ENCODE measurements at regions not wholly inside any gene's neighbourhood (a gene's known extent, or its start where the extent isn't known, plus 50 kb on each side); places are given as distances from the start of the nearest gene placed in this dataset.

DNA sequence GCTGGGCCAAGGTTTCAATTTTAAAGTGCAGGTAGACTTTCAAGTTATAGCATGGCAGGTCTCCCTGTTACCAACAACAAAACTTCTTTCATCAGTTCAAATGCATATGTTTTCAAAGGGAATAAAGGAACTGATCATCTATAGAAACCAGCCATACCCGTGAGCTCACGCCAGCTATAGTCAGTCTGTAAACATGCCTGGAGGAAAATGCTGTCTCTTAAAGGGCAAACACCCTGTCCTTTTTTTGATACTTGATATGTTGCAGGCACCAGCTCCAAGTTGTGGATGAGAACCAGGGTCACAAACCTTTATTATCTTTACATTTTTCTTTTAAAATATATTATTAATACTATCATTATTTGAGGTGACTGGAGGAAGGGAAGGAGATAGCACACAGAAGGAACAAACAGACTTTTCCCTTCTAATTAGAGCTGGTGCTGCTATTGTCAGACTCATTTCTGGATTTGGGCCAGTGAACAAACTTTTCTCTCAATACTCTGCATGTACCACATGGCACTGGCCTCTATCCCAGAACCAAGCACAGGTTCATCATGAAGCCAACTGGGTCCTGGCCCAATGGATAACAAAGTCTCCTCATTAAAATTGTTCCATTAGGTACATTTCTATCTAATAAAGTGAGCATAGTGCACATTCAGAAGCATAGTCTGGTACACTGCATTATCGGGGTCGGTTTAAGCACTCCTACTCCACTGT is 1102.4 kb downstream of the SORCS3 start:
- Histone ChIP-seq H2AK5ac (ENCODE audit: low read depth, low read length) (no peak overlapping the region), H3K4ac (replicated peaks; ENCODE audit: insufficient read length, low read depth, low read length) (no peak overlapping the region), H3K56ac (replicated peaks; ENCODE audit: insufficient read length, low read depth, low read length) (no peak overlapping the region), H2BK120ac (replicated peaks; ENCODE audit: low read depth, low read length) (no peak overlapping the region), H4K91ac (replicated peaks; ENCODE audit: insufficient read length, low read length) (no peak overlapping the region), H3K9ac (replicated peaks in 1 of 4; ENCODE audit: extremely low read depth in 1 of 4, low read depth in 3 of 4, low read length in 3 of 4) (no peak overlapping the region), H2AFZ (ENCODE audit: low read length) (no peak overlapping the region), H3K18ac (ENCODE audit: extremely low read depth, low read length) (no peak overlapping the region), H3K4me3 (ENCODE audit: extremely low read depth in 1 of 4, insufficient read depth in 2 of 4, low read depth in 3 of 4, low read length in 4 of 4) (no peak overlapping the region), H3K27me3 (replicated peaks in 1 of 4; ENCODE audit: control insufficient read depth in 3 of 4, extremely low read depth in 1 of 4, insufficient read depth in 3 of 4, low read length in 3 of 4) (no peaks in the 10 kb centered on the region), H3K23me2 (ENCODE audit: low read depth, low read length) (no peaks in the 10 kb centered on the region), H2BK15ac (ENCODE audit: low read length) (no peak overlapping the region), H2BK20ac (ENCODE audit: low read length) (no peak overlapping the region), H3K14ac (ENCODE audit: insufficient read length) (no peak overlapping the region), H2BK5ac (ENCODE audit: low read depth, low read length) (no peak overlapping the region), H3K36me3 (ENCODE audit: control insufficient read depth in 2 of 4, insufficient read depth in 4 of 4, low read length in 3 of 4) (no peaks in the 10 kb centered on the region), H3K23ac (ENCODE audit: insufficient read length) (no peak overlapping the region), H3K4me1 (replicated peaks in 1 of 4; ENCODE audit: control insufficient read depth in 3 of 4, insufficient read depth in 4 of 4, low read length in 3 of 4) (no peaks in the 10 kb centered on the region), H3K27ac (ENCODE audit: low read depth, low read length) (no peak overlapping the region), H3K9me3 (ENCODE audit: insufficient read depth in 2 of 2, low read depth in 1 of 2, low read length in 1 of 2) (no peaks in the 10 kb centered on the region), H4K8ac (ENCODE audit: extremely low read depth, insufficient read depth, low read length) (no peak overlapping the region), H2BK12ac (ENCODE audit: low read depth, low read length) (no peak overlapping the region), H3K4me2 (ENCODE audit: insufficient read depth in 1 of 2, low read depth in 2 of 2, low read length in 2 of 2) (no peak overlapping the region), H3K79me1 (ENCODE audit: low read depth, low read length) (no peaks in the 10 kb centered on the region), H4K20me1 (replicated peaks in 1 of 2; ENCODE audit: control insufficient read depth in 1 of 2, insufficient read depth in 2 of 2, low read length in 2 of 2) (no peaks in the 10 kb centered on the region), H4K5ac (ENCODE audit: insufficient read length, low read depth, low read length) (no peak overlapping the region), H3K79me2 (ENCODE audit: control insufficient read depth in 1 of 2, insufficient read depth in 2 of 2, low read length in 2 of 2) (no peaks in the 10 kb centered on the region)
- ChIA-PET CTCF (ENCODE audit: partially characterized antibody) (interaction anchor here (0.6 kb wide), 1 partner anchor 691 kb away, joined by 3 read pairs; no protein-coding TSS in a partner anchor), POLR2A (ENCODE audit: partially characterized antibody) (no interaction called here)
- no peak for DNase-seq (ENCODE audit: low read depth in 1 of 2, low spot score in 2 of 2)
- FAIRE-seq: no peak
- 91% methylated on average over 4 of the region's 4 CpGs; no CpG with 5 or more reads in 1 of the 2 experiments for WGBS, 2 experiments (ENCODE audit: extremely low coverage in 1 of 2, insufficient coverage in 1 of 2, insufficient read length in 1 of 2, insufficient replicate concordance in 2 of 2, low coverage in 1 of 2, low lambda C conversion rate in 2 of 2, missing lambda C conversion rate in 1 of 2)
- TF ChIP-seq EZH2 (IDR thresholded peaks at IDR 0.05; ENCODE audit: low read depth, low read length, severe bottlenecking): no peak
- no peak for TF ChIP-seq POLR2AphosphoS5 (IDR thresholded peaks at IDR 0.05; ENCODE audit: low read depth, low read length)
- no peak for TF ChIP-seq TEAD4 (IDR thresholded peaks at IDR 0.05; ENCODE audit: low read depth, low read length)
- no peak for TF ChIP-seq PHF8 (conservative IDR thresholded peaks at IDR 0.05; ENCODE audit: low read depth, low read length)
- TF ChIP-seq, protein P1, sequence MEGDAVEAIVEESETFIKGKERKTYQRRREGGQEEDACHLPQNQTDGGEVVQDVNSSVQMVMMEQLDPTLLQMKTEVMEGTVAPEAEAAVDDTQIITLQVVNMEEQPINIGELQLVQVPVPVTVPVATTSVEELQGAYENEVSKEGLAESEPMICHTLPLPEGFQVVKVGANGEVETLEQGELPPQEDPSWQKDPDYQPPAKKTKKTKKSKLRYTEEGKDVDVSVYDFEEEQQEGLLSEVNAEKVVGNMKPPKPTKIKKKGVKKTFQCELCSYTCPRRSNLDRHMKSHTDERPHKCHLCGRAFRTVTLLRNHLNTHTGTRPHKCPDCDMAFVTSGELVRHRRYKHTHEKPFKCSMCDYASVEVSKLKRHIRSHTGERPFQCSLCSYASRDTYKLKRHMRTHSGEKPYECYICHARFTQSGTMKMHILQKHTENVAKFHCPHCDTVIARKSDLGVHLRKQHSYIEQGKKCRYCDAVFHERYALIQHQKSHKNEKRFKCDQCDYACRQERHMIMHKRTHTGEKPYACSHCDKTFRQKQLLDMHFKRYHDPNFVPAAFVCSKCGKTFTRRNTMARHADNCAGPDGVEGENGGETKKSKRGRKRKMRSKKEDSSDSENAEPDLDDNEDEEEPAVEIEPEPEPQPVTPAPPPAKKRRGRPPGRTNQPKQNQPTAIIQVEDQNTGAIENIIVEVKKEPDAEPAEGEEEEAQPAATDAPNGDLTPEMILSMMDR (IDR thresholded peaks at IDR 0.05; ENCODE audit: control extremely low read depth in 1 of 3, insufficient read depth in 1 of 3, low read depth in 1 of 3, low read length in 3 of 3): no peak
- no peak for TF ChIP-seq POLR2A (IDR thresholded peaks at IDR 0.05; ENCODE audit: control extremely low read depth in 1 of 2, low read depth in 2 of 2, low read length in 2 of 2)
- TF ChIP-seq SAP30 (IDR thresholded peaks at IDR 0.05; ENCODE audit: insufficient read depth, insufficient replicate concordance, low read length): no peak
- TF ChIP-seq, protein P2, sequence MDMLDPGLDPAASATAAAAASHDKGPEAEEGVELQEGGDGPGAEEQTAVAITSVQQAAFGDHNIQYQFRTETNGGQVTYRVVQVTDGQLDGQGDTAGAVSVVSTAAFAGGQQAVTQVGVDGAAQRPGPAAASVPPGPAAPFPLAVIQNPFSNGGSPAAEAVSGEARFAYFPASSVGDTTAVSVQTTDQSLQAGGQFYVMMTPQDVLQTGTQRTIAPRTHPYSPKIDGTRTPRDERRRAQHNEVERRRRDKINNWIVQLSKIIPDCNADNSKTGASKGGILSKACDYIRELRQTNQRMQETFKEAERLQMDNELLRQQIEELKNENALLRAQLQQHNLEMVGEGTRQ (IDR thresholded peaks at IDR 0.05; ENCODE audit: low read length): no peak
- no peak for TF ChIP-seq FOSL1 (IDR thresholded peaks at IDR 0.05; ENCODE audit: insufficient read depth, low read depth, low read length)
- no peak for TF ChIP-seq SP4 (IDR thresholded peaks at IDR 0.05; ENCODE audit: low read length)
